ENCODE measurements at regions not wholly inside any gene's neighbourhood (a gene's known extent, or its start where the extent isn't known, plus 50 kb on each side); places are given as distances from the start of the nearest gene placed in this dataset.
"Not testable (repeated sequence)": the region's sequence is repeated elsewhere in the genome, so short reads cannot be mapped to it uniquely, and the experiment has no call there.

GRCh38 chrX:21219208-21219607, 155.0 kb upstream of the CNKSR2 start:
- TF ChIP-seq CTCF (conservative IDR thresholded peaks at IDR 0.05; ENCODE audit: low read depth, low read length); SMC3 (IDR thresholded peaks at IDR 0.05; ENCODE audit: low read depth, low read length); RFX5 (IDR thresholded peaks at IDR 0.05; ENCODE audit: low read depth, low read length); RAD21 (IDR thresholded peaks at IDR 0.05; ENCODE audit: low read length); MAFK (IDR thresholded peaks at IDR 0.05; ENCODE audit: low read depth, low read length); CHD1 (IDR thresholded peaks at IDR 0.05; ENCODE audit: low read depth, low read length); POLR2A (IDR thresholded peaks at IDR 0.05; ENCODE audit: low read depth, low read length); MAZ (IDR thresholded peaks at IDR 0.05; ENCODE audit: borderline replicate concordance, low read depth, low read length); CEBPB (IDR thresholded peaks at IDR 0.05; ENCODE audit: low read depth, low read length); USF2 (IDR thresholded peaks at IDR 0.05; ENCODE audit: low read depth, low read length); NFE2L2 (IDR thresholded peaks at IDR 0.05; ENCODE audit: low read depth, low read length): not testable (repeated sequence)

Data from IMR-90 (cell line).